Trophoblast cell (in vitro differentiated cells and primary cell): ENCODE measurements at regions not wholly inside any gene's neighbourhood (a gene's known extent, or its start where the extent isn't known, plus 50 kb on each side); places are given as distances from the start of the nearest gene placed in this dataset.

Experiments used
- DNase-seq, 2 donors: peaks; one replicate each; pipeline ENCODE4 v3.0.0-alpha.2; 2016
- H2AFZ ChIP-seq: 2 replicates; pipeline ENCODE4 v1.6.1; 2013; ENCODE audit warnings: low read length, moderate library complexity, mild to moderate bottlenecking; ENCODE audit not compliant: insufficient read depth, poor library complexity
- H2AK5ac ChIP-seq: 2 replicates; pipeline ENCODE4 v1.6.1; 2013; ENCODE audit warnings: mild to moderate bottlenecking, low read length
- H2BK120ac ChIP-seq: 2 replicates; pipeline ENCODE4 v1.6.1; 2013; ENCODE audit warnings: low read length, mild to moderate bottlenecking, moderate library complexity; ENCODE audit not compliant: insufficient read depth, poor library complexity
- H2BK12ac ChIP-seq: 2 replicates; pipeline ENCODE4 v1.6.1; 2013; ENCODE audit warnings: mild to moderate bottlenecking, low read length, moderate library complexity
- H2BK5ac ChIP-seq: 2 replicates; pipeline ENCODE4 v1.6.1; 2013; ENCODE audit warnings: low read length, low read depth, moderate library complexity, mild to moderate bottlenecking; ENCODE audit not compliant: poor library complexity
- H3K14ac ChIP-seq: 2 replicates; pipeline ENCODE4 v1.6.1; 2013; ENCODE audit warnings: mild to moderate bottlenecking, low read length
- H3K18ac ChIP-seq: 2 replicates; pipeline ENCODE4 v1.6.1; 2013; ENCODE audit warnings: mild to moderate bottlenecking, low read length
- H3K23ac ChIP-seq: 2 replicates; pipeline ENCODE4 v1.6.1; 2013; ENCODE audit warnings: low read length
- H3K27ac ChIP-seq: 2 replicates; pipeline ENCODE4 v1.5.1; 2013; ENCODE audit warnings: low read depth, mild to moderate bottlenecking, inconsistent platforms, low read length, moderate library complexity
- H3K27me3 ChIP-seq: 2 replicates; pipeline ENCODE4 v1.6.1; 2013; ENCODE audit warnings: inconsistent platforms, mild to moderate bottlenecking, low read length, moderate library complexity; ENCODE audit not compliant: insufficient read depth
- H3K36me3 ChIP-seq, 2 experiments: 1 replicate in 1 of 2; 2 replicates in 1 of 2; pipeline ENCODE4 v1.6.1; 2013; ENCODE audit warnings: low read length in 2 of 2, mild to moderate bottlenecking in 2 of 2, moderate library complexity in 1 of 2; ENCODE audit not compliant: insufficient read depth in 2 of 2, control insufficient read depth in 1 of 2
- H3K4ac ChIP-seq: 2 replicates; pipeline ENCODE4 v1.6.1; 2013; ENCODE audit warnings: low read depth, mild to moderate bottlenecking, low read length, moderate library complexity
- H3K4me1 ChIP-seq, 2 experiments: 1 replicate in 1 of 2; 2 replicates in 1 of 2; pipeline ENCODE4 v1.6.1; 2013; ENCODE audit warnings: low read length in 2 of 2, mild to moderate bottlenecking in 2 of 2, moderate library complexity in 1 of 2; ENCODE audit not compliant: insufficient read depth in 2 of 2, control insufficient read depth in 1 of 2
- H3K4me2 ChIP-seq: 2 replicates; pipeline ENCODE4 v1.6.1; 2013; ENCODE audit warnings: inconsistent platforms, mild to moderate bottlenecking, low read length, moderate library complexity
- H3K4me3 ChIP-seq: 2 replicates; pipeline ENCODE4 v1.5.1; 2013; ENCODE audit warnings: mild to moderate bottlenecking, low read depth, low read length, inconsistent platforms
- H3K79me1 ChIP-seq: one replicate; pipeline ENCODE4 v1.6.1; 2013; ENCODE audit warnings: low read length
- H3K79me2 ChIP-seq: 2 replicates; pipeline ENCODE4 v1.6.1; 2013; ENCODE audit warnings: low read length, mild to moderate bottlenecking; ENCODE audit not compliant: control insufficient read depth, insufficient read depth, poor library complexity
- H3K9ac ChIP-seq: 2 replicates; pipeline ENCODE4 v1.6.1; 2013; ENCODE audit warnings: mild to moderate bottlenecking, low read length
- H3K9me3 ChIP-seq: 2 replicates; pipeline ENCODE4 v1.6.1; 2013; ENCODE audit warnings: low read depth, mild to moderate bottlenecking, control low read depth, inconsistent platforms, low read length; ENCODE audit not compliant: insufficient read depth
- H4K12ac ChIP-seq: 2 replicates; pipeline ENCODE4 v1.6.1; 2013; ENCODE audit warnings: low read depth, mild to moderate bottlenecking, low read length, moderate library complexity
- H4K8ac ChIP-seq: 2 replicates; pipeline ENCODE4 v1.6.1; 2013; ENCODE audit warnings: low read depth, mild to moderate bottlenecking, low read length, moderate library complexity
- H4K91ac ChIP-seq: one replicate; pipeline ENCODE4 v1.6.1; 2013; ENCODE audit warnings: low read depth, mild to moderate bottlenecking, low read length, moderate library complexity
- WGBS: extraction: QIAGEN DNeasy Blood & Tissue Kit; methylation state at CpG from one replicate; pipeline ENCODE4 v1.1.7; 2013; ENCODE audit warnings: missing lambda C conversion rate; ENCODE audit not compliant: insufficient read length, insufficient coverage; ENCODE audit errors: extremely low coverage; 5-methylcytosine and 5-hydroxymethylcytosine counted together

GRCh38 chr14:76612654-76613053 is 148.6 kb upstream of the VASH1 start:
- Histone ChIP-seq H3K36me3 (no peaks in the 10 kb centered on the region), H3K79me1 (no peaks in the 10 kb centered on the region), H3K23ac (no peak overlapping the region), H3K79me2 (no peaks in the 10 kb centered on the region), H2AFZ (no peak overlapping the region), H3K27me3 (no peaks in the 10 kb centered on the region), H3K9ac (no peak overlapping the region), H2BK12ac (no peak overlapping the region), H4K91ac (no peak overlapping the region), H3K4ac (no peak overlapping the region), H3K9me3 (no peaks in the 10 kb centered on the region), H4K12ac (no peak overlapping the region), H2BK120ac (no peak overlapping the region), H3K4me3 (no peak overlapping the region), H3K27ac (no peak overlapping the region), H2BK5ac (no peak overlapping the region), H4K8ac (no peak overlapping the region), H3K14ac (no peak overlapping the region), H3K4me2 (no peak overlapping the region), H3K4me1 (no peaks in the 10 kb centered on the region), H2AK5ac (no peak overlapping the region), H3K18ac (no peak overlapping the region)
- WGBS = no CpG with 5 or more reads among the region's 5 CpGs
- DNase-seq = no peak

- Histone ChIP-seq H4K91ac (no peak overlapping the region), H3K18ac (no peak overlapping the region), H3K79me2 (no peaks in the 10 kb centered on the region), H4K12ac (no peak overlapping the region), H3K23ac (no peak overlapping the region), H2BK5ac (no peak overlapping the region), H2BK12ac (no peak overlapping the region), H2AK5ac (no peak overlapping the region), H3K27me3 (no peaks in the 10 kb centered on the region), H3K4me1 (no peaks in the 10 kb centered on the region), H3K4ac (no peak overlapping the region), H3K79me1 (no peaks in the 10 kb centered on the region), H2BK120ac (no peak overlapping the region), H3K9me3 (peaks cover 3% of the 10 kb centered on the region), H4K8ac (no peak overlapping the region), H3K36me3 (no peaks in the 10 kb centered on the region), H3K4me3 (no peak overlapping the region), H3K4me2 (no peak overlapping the region), H3K14ac (no peak overlapping the region), H3K9ac (no peak overlapping the region), H2AFZ (no peak overlapping the region), H3K27ac (no peak overlapping the region)
- DNase-seq = no peak
- WGBS = no CpG with 5 or more reads among the region's 2 CpGs
Observed at GRCh38 chr14:76613616-76614015, 147.7 kb upstream of the VASH1 start.

GRCh38 chr14:76615331-76615730 is 145.9 kb upstream of the VASH1 start:
- no peak overlapping the region for H2BK5ac ChIP-seq
- H3K27me3 ChIP-seq = no peaks in the 10 kb centered on the region
- no peaks in the 10 kb centered on the region for H3K79me1 ChIP-seq

GRCh38 chr14:76617440-76617839 is 143.8 kb upstream of the VASH1 start:
- no peak overlapping the region for H2BK12ac ChIP-seq
- H2AK5ac ChIP-seq = no peak overlapping the region
- WGBS = no CpG with 5 or more reads among the region's 4 CpGs
- no peak overlapping the region for H2AFZ ChIP-seq
- no peak overlapping the region for H3K27ac ChIP-seq
- H3K18ac ChIP-seq = no peak overlapping the region
- no peak overlapping the region for H2BK120ac ChIP-seq
- DNase-seq = no peak
- no peaks in the 10 kb centered on the region for H3K27me3 ChIP-seq
- H3K4me2 ChIP-seq = no peak overlapping the region
- no peak overlapping the region for H3K14ac ChIP-seq
- H3K79me1 ChIP-seq = no peaks in the 10 kb centered on the region
- no peaks in the 10 kb centered on the region for H3K36me3 ChIP-seq
- H2BK5ac ChIP-seq = no peak overlapping the region
- H3K9me3 ChIP-seq = peaks cover 3% of the 10 kb centered on the region
- H3K79me2 ChIP-seq = no peaks in the 10 kb centered on the region
- no peak overlapping the region for H4K8ac ChIP-seq
- no peaks in the 10 kb centered on the region for H3K4me1 ChIP-seq
- no peak overlapping the region for H4K12ac ChIP-seq
- H3K9ac ChIP-seq = no peak overlapping the region
- no peak overlapping the region for H4K91ac ChIP-seq
- H3K4ac ChIP-seq = no peak overlapping the region
- no peak overlapping the region for H3K23ac ChIP-seq
- H3K4me3 ChIP-seq = no peak overlapping the region

More at GRCh38 chr14:76615331-76615730, 145.9 kb upstream of the VASH1 start:
- H2BK120ac ChIP-seq = no peak overlapping the region
- H4K91ac ChIP-seq = no peak overlapping the region
- no peak overlapping the region for H3K18ac ChIP-seq
- H3K14ac ChIP-seq = no peak overlapping the region
- H3K79me2 ChIP-seq = no peaks in the 10 kb centered on the region
- H3K9ac ChIP-seq = no peak overlapping the region
- no peak for DNase-seq
- no peak overlapping the region for H4K8ac ChIP-seq
- no peak overlapping the region for H4K12ac ChIP-seq
- H2AFZ ChIP-seq = no peak overlapping the region
- no peak overlapping the region for H3K23ac ChIP-seq
- H3K27ac ChIP-seq = no peak overlapping the region
- H3K4ac ChIP-seq = no peak overlapping the region
- no peak overlapping the region for H3K4me3 ChIP-seq
- no peak overlapping the region for H3K4me2 ChIP-seq
- H3K9me3 ChIP-seq = peaks cover 3% of the 10 kb centered on the region
- H3K36me3 ChIP-seq = no peaks in the 10 kb centered on the region
- H2AK5ac ChIP-seq = no peak overlapping the region
- H3K4me1 ChIP-seq = no peaks in the 10 kb centered on the region
- no peak overlapping the region for H2BK12ac ChIP-seq
- WGBS = no CpG with 5 or more reads among the region's 9 CpGs
